Neural progenitor cell (in vitro differentiated cells): ENCODE measurements at regions not wholly inside any gene's neighbourhood (a gene's known extent, or its start where the extent isn't known, plus 50 kb on each side); places are given as distances from the start of the nearest gene placed in this dataset.

Source experiments
- DNase-seq: peaks from one replicate; pipeline ENCODE4 v3.0.0-alpha.2; 2016; ENCODE audit warnings: low spot score
- H2AFZ ChIP-seq: fragments of 200-600 bp; sonication (generic); replicated peaks from 2 replicates; pipeline ENCODE4 v1.6.1; 2016; ENCODE audit warnings: antibody characterized with exemption
- H3F3A ChIP-seq: fragments of 200-600 bp; sonication (generic); 2 replicates; pipeline ENCODE4 v1.6.1; 2016; ENCODE audit warnings: antibody characterized with exemption, low read depth
- H3K27ac ChIP-seq: fragments of 200-600 bp; sonication (generic); 2 replicates; pipeline ENCODE4 v1.5.1; 2016; ENCODE audit warnings: mild to moderate bottlenecking
- H3K27me3 ChIP-seq: fragments of 200-600 bp; sonication (generic); 2 replicates; pipeline ENCODE4 v1.6.1; 2016; ENCODE audit warnings: mild to moderate bottlenecking, moderate library complexity
- H3K36me3 ChIP-seq: fragments of 200-600 bp; sonication (generic); 2 replicates; pipeline ENCODE4 v1.5.1; 2016
- H3K4me1 ChIP-seq: fragments of 200-600 bp; sonication (generic); 2 replicates; pipeline ENCODE4 v1.6.1; 2016; ENCODE audit warnings: mixed run types
- H3K4me2 ChIP-seq: fragments of 200-600 bp; sonication (generic); 2 replicates; pipeline ENCODE4 v1.6.1; 2016
- H3K4me3 ChIP-seq: fragments of 200-600 bp; sonication (generic); 2 replicates; pipeline ENCODE4 v1.5.1; 2016
- H3K79me2 ChIP-seq: fragments of 200-600 bp; sonication (generic); 2 replicates; pipeline ENCODE4 v1.6.1; 2016; ENCODE audit warnings: low read depth
- H3K9ac ChIP-seq: fragments of 200-600 bp; sonication (generic); 2 replicates; pipeline ENCODE4 v1.6.1; 2016
- H3K9me3 ChIP-seq: fragments of 200-600 bp; sonication (generic); 2 replicates; pipeline ENCODE4 v1.5.1; 2016; ENCODE audit warnings: low read depth
- H4K20me1 ChIP-seq: fragments of 200-600 bp; sonication (generic); 2 replicates; pipeline ENCODE4 v1.6.1; 2016; ENCODE audit warnings: low read depth
- H3K27ac Mint-ChIP-seq: 3 replicates; pipeline ENCODE4 v1.8.0; 2021; ENCODE audit warnings: mixed read lengths
- H3K27me3 Mint-ChIP-seq: 2 replicates; pipeline ENCODE4 v1.8.0; 2022; ENCODE audit warnings: low read depth, mild to moderate bottlenecking, inconsistent platforms, moderate library complexity, mixed read lengths; ENCODE audit not compliant: insufficient read depth
- H3K36me3 Mint-ChIP-seq: 3 replicates; pipeline ENCODE4 v1.8.0; 2021; ENCODE audit warnings: mixed read lengths
- H3K4me1 Mint-ChIP-seq: 3 replicates; pipeline ENCODE4 v1.8.0; 2021; ENCODE audit warnings: mixed read lengths
- H3K4me3 Mint-ChIP-seq: 3 replicates; pipeline ENCODE4 v1.8.0; 2021; ENCODE audit warnings: mild to moderate bottlenecking, moderate library complexity, mixed read lengths
- H3K9me3 Mint-ChIP-seq: 3 replicates; pipeline ENCODE4 v1.8.0; 2020; ENCODE audit warnings: mixed read lengths
- EZH2 ChIP-seq: fragments of 200-600 bp; sonication (generic); IDR thresholded peaks from 2 replicates; pipeline ENCODE4 v1.6.1; 2017; ENCODE audit warnings: antibody characterized with exemption, mild to moderate bottlenecking, moderate library complexity
- EZH2phosphoT487 ChIP-seq: fragments of 200-600 bp; sonication (generic); IDR thresholded peaks from 2 replicates; pipeline ENCODE4 v1.6.1; 2017; ENCODE audit warnings: antibody characterized with exemption
- TF ChIP-seq, protein P1 (sequence below): fragments of 200-600 bp; sonication (generic); IDR thresholded peaks from 2 replicates; pipeline ENCODE4 v1.5.1; 2017; ENCODE audit warnings: antibody characterized with exemption, mild to moderate bottlenecking

DNA sequence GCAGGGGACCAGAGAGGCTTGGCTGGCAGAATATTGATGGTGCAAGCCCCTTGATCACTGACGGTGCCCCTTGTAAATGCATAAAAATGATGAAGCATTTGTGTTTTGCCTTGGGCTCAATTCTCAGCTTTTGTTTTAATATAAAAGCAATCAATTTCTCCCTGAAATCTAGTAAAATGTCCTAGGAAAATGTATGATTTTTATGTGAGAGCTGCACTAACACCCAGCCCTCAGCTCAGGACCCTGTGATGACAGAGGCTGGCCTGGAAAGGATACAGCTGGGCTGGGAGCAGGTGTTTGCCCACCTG, 84.7 kb upstream of the PHACTR3 start:
- no peak overlapping the region for H3K9ac ChIP-seq
- H3K4me3 ChIP-seq, result no peak overlapping the region
- peaks cover 49% of the 10 kb centered on the region for H3K27me3 ChIP-seq
- no peaks in the 10 kb centered on the region for H3K4me1 ChIP-seq
- H3K4me3 Mint-ChIP-seq, result no peak overlapping the region
- no peaks in the 10 kb centered on the region for H3K79me2 ChIP-seq
- H3K27ac Mint-ChIP-seq, result no peak overlapping the region
- H4K20me1 ChIP-seq, result no peaks in the 10 kb centered on the region
- peaks cover 3% of the 10 kb centered on the region for H3K27me3 Mint-ChIP-seq
- H3K36me3 ChIP-seq, result no peaks in the 10 kb centered on the region
- DNase-seq, result no peak
- no peaks in the 10 kb centered on the region for H3K36me3 Mint-ChIP-seq
- H3K4me2 ChIP-seq, result no peak overlapping the region
- TF ChIP-seq EZH2phosphoT487 (no peak), EZH2 (no peak)
- TF ChIP-seq, protein P1, sequence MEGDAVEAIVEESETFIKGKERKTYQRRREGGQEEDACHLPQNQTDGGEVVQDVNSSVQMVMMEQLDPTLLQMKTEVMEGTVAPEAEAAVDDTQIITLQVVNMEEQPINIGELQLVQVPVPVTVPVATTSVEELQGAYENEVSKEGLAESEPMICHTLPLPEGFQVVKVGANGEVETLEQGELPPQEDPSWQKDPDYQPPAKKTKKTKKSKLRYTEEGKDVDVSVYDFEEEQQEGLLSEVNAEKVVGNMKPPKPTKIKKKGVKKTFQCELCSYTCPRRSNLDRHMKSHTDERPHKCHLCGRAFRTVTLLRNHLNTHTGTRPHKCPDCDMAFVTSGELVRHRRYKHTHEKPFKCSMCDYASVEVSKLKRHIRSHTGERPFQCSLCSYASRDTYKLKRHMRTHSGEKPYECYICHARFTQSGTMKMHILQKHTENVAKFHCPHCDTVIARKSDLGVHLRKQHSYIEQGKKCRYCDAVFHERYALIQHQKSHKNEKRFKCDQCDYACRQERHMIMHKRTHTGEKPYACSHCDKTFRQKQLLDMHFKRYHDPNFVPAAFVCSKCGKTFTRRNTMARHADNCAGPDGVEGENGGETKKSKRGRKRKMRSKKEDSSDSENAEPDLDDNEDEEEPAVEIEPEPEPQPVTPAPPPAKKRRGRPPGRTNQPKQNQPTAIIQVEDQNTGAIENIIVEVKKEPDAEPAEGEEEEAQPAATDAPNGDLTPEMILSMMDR, result no peak
- H2AFZ ChIP-seq, result no peak overlapping the region
- H3K9me3 ChIP-seq, result no peaks in the 10 kb centered on the region
- no peak overlapping the region for H3K27ac ChIP-seq
- H3K4me1 Mint-ChIP-seq, result peaks cover 7% of the 10 kb centered on the region
- H3F3A ChIP-seq, result no peaks in the 10 kb centered on the region
- H3K9me3 Mint-ChIP-seq, result no peaks in the 10 kb centered on the region

DNA sequence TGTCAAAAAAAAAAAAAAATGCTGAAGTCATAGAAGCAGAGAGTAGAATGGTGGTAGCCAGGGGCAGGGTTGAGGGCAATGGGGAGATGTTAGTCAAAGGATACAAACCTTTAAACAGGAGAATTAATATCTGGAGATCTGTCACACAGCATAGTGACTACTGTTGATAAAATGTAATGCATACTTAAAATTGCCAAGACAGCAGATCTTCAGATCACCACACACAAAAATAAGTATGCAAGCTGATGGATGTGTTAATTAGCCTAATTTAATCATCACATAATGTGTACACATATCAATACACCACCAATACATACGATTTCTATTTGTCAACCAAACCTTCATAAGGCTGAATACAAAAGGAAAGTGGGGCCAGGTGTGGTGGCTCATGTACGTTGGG, 83.5 kb upstream of the PHACTR3 start:
- TF ChIP-seq EZH2, result no peak
- TF ChIP-seq, protein P1, result no peak
- TF ChIP-seq EZH2phosphoT487, result no peak

DNA sequence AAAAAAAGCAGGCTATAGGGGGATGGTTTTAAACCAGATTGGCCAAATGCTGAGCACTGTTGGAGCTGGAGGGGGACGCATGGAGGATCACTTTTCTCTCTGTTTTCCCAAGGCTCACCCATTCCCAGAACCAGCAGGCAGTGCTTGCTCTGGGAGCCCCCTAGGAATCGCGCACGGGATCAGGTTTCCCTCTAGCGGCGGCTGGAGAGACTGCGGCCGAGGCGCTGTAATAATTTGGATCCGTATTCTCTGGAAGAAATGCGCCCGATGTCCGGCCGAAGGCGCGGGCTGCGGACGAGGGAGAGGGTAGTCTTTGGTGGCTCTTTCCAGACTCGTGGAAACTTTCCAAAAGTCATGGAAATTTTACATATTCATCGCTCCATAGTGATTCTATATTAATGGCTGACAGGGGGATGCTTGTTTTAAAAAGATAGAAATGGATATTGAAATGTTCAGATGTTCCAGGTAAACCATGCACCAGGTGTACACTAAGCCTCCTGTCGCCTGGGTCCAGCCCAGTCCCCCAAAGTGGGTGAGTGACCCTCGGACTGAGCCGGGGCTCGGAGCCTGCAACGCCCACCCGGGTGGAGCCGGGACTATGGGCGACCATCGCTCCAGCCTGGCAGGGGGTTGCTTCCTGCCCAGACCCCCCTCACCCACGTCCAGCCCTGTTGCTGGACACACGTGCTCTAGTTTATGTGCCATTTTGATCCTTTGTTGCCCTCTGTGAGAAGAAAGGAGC, 78.7 kb upstream of the PHACTR3 start:
- peak overlapping the region; percentile 53 for H3K4me2 ChIP-seq
- no peaks in the 10 kb centered on the region for H3F3A ChIP-seq
- no peak overlapping the region for H3K9ac ChIP-seq
- no peaks in the 10 kb centered on the region for H3K9me3 Mint-ChIP-seq
- H3K4me1 Mint-ChIP-seq, result no peaks in the 10 kb centered on the region
- no peaks in the 10 kb centered on the region for H3K36me3 Mint-ChIP-seq
- H3K4me3 Mint-ChIP-seq, result peak overlapping the region; percentile 33
- H3K27me3 Mint-ChIP-seq, result peaks cover 2% of the 10 kb centered on the region
- peak overlapping the region; percentile 48 for H2AFZ ChIP-seq
- TF ChIP-seq, protein P1, result peak; percentile 93
- TF ChIP-seq EZH2 (peak; percentile 67), EZH2phosphoT487 (no peak)
- H3K27me3 ChIP-seq, result peaks cover 91% of the 10 kb centered on the region
- no peak overlapping the region for H3K27ac ChIP-seq
- no peaks in the 10 kb centered on the region for H3K79me2 ChIP-seq
- no peaks in the 10 kb centered on the region for H3K4me1 ChIP-seq
- H4K20me1 ChIP-seq, result no peaks in the 10 kb centered on the region
- H3K36me3 ChIP-seq, result no peaks in the 10 kb centered on the region
- peak; percentile 84 for DNase-seq
- H3K9me3 ChIP-seq, result no peaks in the 10 kb centered on the region
- no peak overlapping the region for H3K27ac Mint-ChIP-seq
- H3K4me3 ChIP-seq, result no peak overlapping the region

More for the DNA sequence above, 83.5 kb upstream of the PHACTR3 start:
- Histone ChIP-seq H3F3A (no peaks in the 10 kb centered on the region), H2AFZ (no peak overlapping the region), H4K20me1 (no peaks in the 10 kb centered on the region), H3K4me1 (no peaks in the 10 kb centered on the region), H3K27me3 (peaks cover 52% of the 10 kb centered on the region), H3K27ac (no peak overlapping the region), H3K4me2 (no peak overlapping the region), H3K4me3 (no peak overlapping the region), H3K9ac (no peak overlapping the region), H3K9me3 (no peaks in the 10 kb centered on the region), H3K79me2 (no peaks in the 10 kb centered on the region), H3K36me3 (no peaks in the 10 kb centered on the region)
- no peak overlapping the region for H3K4me3 Mint-ChIP-seq
- no peaks in the 10 kb centered on the region for H3K9me3 Mint-ChIP-seq
- peaks cover 3% of the 10 kb centered on the region for H3K27me3 Mint-ChIP-seq
- H3K36me3 Mint-ChIP-seq, result no peaks in the 10 kb centered on the region
- H3K4me1 Mint-ChIP-seq, result peaks cover 4% of the 10 kb centered on the region
- no peak for DNase-seq
- H3K27ac Mint-ChIP-seq, result no peak overlapping the region
